GM18502 (cell line): ENCODE measurements at regions not wholly inside any gene's neighbourhood (a gene's known extent, or its start where the extent isn't known, plus 50 kb on each side); places are given as distances from the start of the nearest gene placed in this dataset.

ENCODE experiments used
- ATAC-seq: cut with Tn5 transposase; IDR thresholded peaks from one replicate; pipeline ENCODE4 v1.9.1; 2021; ENCODE audit warnings: mild to moderate bottlenecking; ENCODE audit not compliant: unreplicated experiment, poor library complexity

DNA sequence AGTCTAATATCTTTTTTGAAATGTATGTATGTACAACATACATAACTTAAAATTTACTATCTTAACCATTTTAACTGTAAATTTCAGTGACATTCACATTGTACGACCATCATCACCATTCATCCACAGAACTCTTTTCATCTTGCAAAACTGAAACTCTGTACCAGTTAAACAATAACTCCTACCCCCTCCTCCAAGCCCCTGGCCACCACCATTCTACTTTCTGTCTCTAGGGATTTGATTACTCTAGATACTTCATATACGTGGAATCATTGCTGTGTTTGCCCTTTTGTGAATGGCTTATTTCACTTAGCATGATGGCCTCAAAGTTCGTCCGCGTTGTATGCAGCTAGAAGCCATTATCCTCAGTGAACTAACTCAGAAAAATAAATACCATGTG is 217.0 kb downstream of the METTL4 start:
- no peak for ATAC-seq

- ATAC-seq, result no peak
These were observed 214.4 kb downstream of the METTL4 start for GRCh38 chr18:2356906-2357305.

- no peak for ATAC-seq
These were observed 210.4 kb downstream of the METTL4 start for GRCh38 chr18:2360861-2361260.

DNA sequence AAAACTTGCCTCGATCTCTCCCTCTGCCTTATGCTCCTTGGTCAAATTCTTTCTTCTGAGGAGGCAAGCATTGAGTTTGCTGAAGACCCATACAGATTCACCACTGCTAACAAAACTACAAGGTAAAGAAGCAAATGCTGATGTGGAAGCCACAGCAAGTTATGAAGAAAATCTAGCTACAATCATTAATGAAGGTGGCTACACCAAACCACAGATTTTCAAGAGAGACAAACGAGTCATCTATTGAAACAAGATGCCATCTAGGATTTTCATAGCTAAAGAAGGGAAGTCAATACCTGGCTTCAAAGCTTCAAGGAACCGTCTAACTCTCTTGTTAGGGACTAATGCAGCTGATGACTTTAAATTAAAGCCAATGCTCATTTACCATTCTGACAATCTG is 203.2 kb downstream of the METTL4 start:
- ATAC-seq, result no peak

GRCh38 chr18:2376707-2377106 is 194.6 kb downstream of the METTL4 start:
- no peak for ATAC-seq

DNA sequence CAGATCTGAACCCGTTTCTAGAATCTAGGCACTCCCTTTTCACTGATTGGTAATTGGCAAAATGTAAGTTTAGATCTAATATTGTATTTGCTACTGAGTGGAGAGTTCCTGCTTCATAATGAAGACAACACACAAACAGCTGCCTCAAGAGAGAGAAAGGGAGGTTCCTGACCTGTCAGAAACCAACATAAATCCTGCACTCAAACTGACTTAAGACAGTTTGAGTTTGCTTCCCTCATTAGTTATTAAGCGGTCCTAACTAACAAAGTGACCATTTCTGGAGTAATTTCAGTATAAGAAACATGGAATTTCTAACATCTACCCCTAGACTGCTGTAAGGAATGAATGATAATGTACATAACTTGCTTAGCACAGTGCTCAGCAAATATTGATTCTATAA is 191.2 kb downstream of the METTL4 start:
- no peak for ATAC-seq

- ATAC-seq, result no peak
These were observed 189.8 kb downstream of the METTL4 start for GRCh38 chr18:2381539-2381938.

DNA sequence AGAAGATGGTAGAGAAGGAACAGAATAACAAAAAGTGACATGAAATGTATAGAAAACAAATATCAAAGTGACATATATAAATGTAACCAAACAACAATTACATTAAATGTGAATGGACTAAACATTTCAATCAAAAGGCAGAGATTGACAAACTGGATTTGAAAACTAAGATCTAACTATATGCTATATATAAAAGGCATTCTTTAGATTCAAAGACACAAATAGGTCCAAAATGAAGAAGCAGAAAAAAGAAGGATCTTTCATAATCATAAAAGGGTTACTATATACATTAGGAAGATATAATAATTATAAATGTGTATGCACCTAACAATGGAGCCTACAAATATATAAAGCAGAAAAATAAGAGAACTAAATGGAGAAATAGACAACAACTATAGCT is 183.7 kb downstream of the METTL4 start:
- ATAC-seq, result no peak

DNA sequence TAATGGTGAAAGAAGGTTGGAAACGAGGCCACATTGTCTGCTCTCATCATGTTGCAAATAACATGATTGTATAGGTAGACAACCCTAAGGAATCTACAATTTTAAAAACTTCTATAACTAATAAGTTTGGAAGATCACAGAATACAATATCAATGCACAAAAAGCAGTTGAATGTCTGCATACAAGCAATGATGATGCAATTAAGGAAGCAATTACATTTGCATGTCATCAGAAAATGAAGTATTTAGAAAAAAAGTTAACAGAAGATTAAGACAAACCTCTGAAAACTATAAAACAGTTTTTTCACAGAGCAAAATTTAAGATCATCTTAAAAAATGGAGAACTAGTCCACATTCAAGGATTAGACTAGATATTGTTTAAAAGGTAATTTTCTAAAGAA is 181.1 kb downstream of the METTL4 start:
- ATAC-seq, result no peak

DNA sequence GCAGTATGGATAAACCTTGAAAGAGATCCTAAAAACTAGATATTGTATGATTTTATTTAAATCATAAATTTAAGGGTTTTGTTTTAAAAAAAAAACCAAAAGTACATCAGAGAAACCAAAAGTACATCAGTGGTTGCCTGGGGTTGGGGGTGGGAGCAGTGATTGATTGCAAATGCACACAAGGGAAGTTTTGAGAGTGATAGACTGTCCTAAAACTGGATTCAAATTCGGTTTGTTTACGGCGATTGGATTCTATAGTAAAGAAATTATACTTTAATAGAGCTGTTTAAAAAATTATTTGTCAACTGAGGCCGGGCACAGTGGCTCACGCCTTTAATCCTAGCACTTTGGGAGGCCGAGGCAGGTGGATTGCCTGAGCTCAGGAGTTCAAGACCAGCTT is 179.8 kb downstream of the METTL4 start:
- no peak for ATAC-seq

DNA sequence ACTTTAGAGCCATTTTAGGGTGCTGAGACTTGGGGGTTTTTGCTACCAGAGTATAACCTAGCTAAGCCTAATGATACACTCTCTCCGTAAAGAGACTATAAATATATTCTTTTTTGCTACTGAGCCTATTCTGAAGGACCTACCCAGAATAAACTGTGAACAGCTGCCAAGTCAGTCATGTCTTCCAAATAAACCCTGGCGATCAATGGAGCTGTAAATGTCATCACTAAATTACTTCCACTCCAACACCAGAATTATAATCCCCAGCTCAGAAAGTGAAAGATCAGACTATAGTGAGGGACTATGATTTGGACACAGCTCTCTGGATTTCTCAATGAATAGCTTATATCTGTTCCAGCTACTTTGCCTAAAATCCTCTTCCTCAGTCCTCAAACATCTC is 178.9 kb downstream of the METTL4 start:
- no peak for ATAC-seq

GRCh38 chr18:2394684-2395083 is 176.6 kb downstream of the METTL4 start:
- ATAC-seq, result no peak

DNA sequence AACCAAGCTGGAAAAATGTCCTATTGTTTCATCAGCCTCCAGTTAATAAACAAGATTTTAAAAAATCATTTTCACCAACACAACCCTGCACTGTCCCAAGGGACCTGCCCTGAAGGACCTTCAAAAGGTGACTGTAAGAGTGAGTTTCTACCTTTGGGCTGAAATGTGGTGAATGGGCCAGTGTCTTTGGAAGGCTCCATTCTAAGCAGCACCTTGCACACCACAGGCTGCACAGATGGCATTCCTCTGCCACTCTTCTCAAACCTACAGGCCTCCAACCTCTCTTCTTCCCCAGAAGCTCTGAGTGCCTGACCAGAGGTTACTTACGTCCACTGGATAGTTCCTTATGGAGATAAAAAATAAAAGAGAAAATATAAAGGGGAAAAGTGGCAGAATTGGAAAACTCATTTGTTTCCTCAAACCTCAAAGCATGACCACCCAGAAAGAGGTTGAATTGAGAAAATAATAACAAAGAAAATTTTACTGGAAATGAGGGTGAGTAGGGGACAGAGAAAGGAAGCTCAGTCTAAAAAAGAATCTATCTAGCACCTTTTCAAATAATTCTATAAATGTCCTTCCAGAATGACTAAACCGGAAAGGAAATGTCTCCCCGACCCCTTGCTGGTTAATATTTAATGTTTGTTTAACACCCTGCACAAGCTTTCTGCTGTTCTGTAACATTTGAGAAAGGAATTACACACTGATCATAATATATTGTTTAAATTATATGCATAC is 175.7 kb downstream of the METTL4 start:
- ATAC-seq, result peak; percentile 53

GRCh38 chr18:2396162-2396505 is 175.2 kb downstream of the METTL4 start:
- ATAC-seq, result no peak

GRCh38 chr18:2400701-2401196 is 170.6 kb downstream of the METTL4 start:
- no peak for ATAC-seq

GRCh38 chr18:2402084-2402483 is 169.2 kb downstream of the METTL4 start:
- no peak for ATAC-seq

DNA sequence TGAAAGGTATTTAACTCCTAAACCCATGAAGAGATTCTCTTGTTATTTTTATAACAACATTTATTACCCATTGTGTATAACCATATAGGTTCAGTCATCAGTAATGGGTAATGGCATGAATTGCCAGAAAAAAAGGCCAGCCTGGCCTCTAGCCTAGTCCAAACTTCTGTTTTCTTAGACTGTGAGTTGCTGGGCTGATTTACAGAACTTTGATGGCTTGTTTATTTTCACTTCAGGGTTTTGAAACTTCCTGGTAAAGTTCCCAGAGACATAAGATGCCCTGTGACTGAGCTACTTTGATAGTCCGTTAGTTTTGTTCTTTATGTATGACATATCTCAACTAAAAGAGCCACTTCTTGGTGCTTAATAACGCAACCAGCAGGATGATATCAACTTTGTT is 164.8 kb downstream of the METTL4 start:
- no peak for ATAC-seq

GRCh38 chr18:2407961-2408360 is 163.3 kb downstream of the METTL4 start:
- no peak for ATAC-seq

DNA sequence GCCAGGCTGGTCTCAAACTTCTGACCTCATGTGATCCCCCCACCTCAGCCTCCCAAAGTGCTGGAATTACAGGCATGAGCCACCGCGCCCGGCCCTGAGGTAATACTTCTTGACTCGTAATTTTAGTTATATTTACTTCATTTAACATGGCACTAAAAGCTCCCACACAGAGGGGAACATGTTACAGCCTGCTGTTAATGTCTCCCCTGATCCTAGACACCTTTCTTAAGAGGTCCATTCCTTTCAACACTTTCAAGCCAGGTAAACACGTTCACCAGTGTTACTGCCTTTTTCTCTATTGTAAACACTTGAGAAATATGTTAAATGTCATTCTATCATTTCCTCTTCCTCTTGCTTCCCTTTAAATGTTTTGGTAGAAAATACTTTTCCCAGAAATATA is 161.4 kb downstream of the METTL4 start:
- no peak for ATAC-seq

DNA sequence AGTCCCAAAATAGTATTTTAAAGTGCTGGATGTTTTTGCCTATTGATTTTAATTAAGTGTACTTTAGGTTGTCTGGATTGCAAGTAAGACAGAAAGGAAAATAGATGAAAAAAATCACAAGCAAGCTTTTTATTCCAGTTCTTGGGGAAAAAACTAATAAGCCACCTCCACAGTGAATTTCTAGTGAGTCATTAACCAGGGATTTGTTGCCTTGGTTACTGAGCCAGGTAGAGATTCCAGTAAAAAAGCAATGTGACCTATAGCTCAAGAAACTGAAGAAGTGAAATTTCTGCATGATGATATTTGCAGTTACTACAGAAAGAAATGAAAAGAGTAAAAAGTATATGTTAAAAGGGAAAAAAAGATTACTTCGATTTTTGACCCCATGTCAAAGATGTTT is 160.6 kb downstream of the METTL4 start:
- ATAC-seq, result no peak

- ATAC-seq, result no peak
These were observed 159.8 kb downstream of the METTL4 start for GRCh38 chr18:2411381-2411960.

GRCh38 chr18:2412281-2412680 is 159.0 kb downstream of the METTL4 start:
- ATAC-seq, result no peak
